H9 (cell line): ENCODE measurements at regions not wholly inside any gene's neighbourhood (a gene's known extent, or its start where the extent isn't known, plus 50 kb on each side); places are given as distances from the start of the nearest gene placed in this dataset.

Experiments
- DNase-seq: peaks from one replicate; pipeline ENCODE4 v3.0.0-alpha.2; 2017
- H2AFZ ChIP-seq: one replicate; pipeline ENCODE4 v1.6.1; 2013; ENCODE audit warnings: mild to moderate bottlenecking, low read length, control low read depth, moderate library complexity
- H2AK5ac ChIP-seq: 2 replicates; pipeline ENCODE4 v1.6.1; 2013; ENCODE audit warnings: low read length, control low read depth, mixed read lengths; ENCODE audit not compliant: insufficient read length
- H2BK120ac ChIP-seq: one replicate; pipeline ENCODE4 v1.6.1; 2013; ENCODE audit warnings: low read depth, mild to moderate bottlenecking, low read length, control low read depth, inconsistent platforms; ENCODE audit not compliant: poor library complexity, severe bottlenecking
- H2BK12ac ChIP-seq: 2 replicates; pipeline ENCODE4 v1.6.1; 2013; ENCODE audit warnings: low read length, control low read depth, mixed read lengths, low read depth; ENCODE audit not compliant: insufficient read length
- H2BK15ac ChIP-seq: 2 replicates; pipeline ENCODE4 v1.6.1; 2013; ENCODE audit warnings: low read depth, low read length, control low read depth
- H2BK20ac ChIP-seq: one replicate; pipeline ENCODE4 v1.6.1; 2013; ENCODE audit warnings: low read depth, mild to moderate bottlenecking, low read length, control low read depth, inconsistent platforms; ENCODE audit not compliant: poor library complexity, severe bottlenecking
- H2BK5ac ChIP-seq: 2 replicates; pipeline ENCODE4 v1.6.1; 2013; ENCODE audit warnings: low read length, control low read depth, mixed read lengths; ENCODE audit not compliant: insufficient read length
- H3K14ac ChIP-seq: 2 replicates; pipeline ENCODE4 v1.6.1; 2013; ENCODE audit warnings: low read length, control low read depth; ENCODE audit not compliant: insufficient read depth
- H3K18ac ChIP-seq: 2 replicates; pipeline ENCODE4 v1.6.1; 2013; ENCODE audit warnings: low read depth, mild to moderate bottlenecking, mixed read lengths, low read length, control low read depth; ENCODE audit not compliant: insufficient read length
- H3K23ac ChIP-seq: 2 replicates; pipeline ENCODE4 v1.6.1; 2013; ENCODE audit warnings: low read length, control low read depth, mixed read lengths, low read depth; ENCODE audit not compliant: insufficient read length
- H3K23me2 ChIP-seq: 2 replicates; pipeline ENCODE4 v1.6.1; 2013; ENCODE audit warnings: low read depth, mild to moderate bottlenecking, mixed read lengths, low read length, control low read depth; ENCODE audit not compliant: insufficient read length, poor library complexity, severe bottlenecking
- H3K27ac ChIP-seq: 2 replicates; pipeline ENCODE4 v1.5.1; 2013; ENCODE audit warnings: low read length, control low read depth, mixed read lengths, low read depth; ENCODE audit not compliant: insufficient read length
- H3K27me3 ChIP-seq: 2 replicates; pipeline ENCODE4 v1.6.1; 2013; ENCODE audit warnings: low read length, control low read depth, inconsistent platforms; ENCODE audit not compliant: insufficient read depth
- H3K4ac ChIP-seq: 2 replicates; pipeline ENCODE4 v1.6.1; 2013; ENCODE audit warnings: low read depth, mild to moderate bottlenecking, control low read depth, inconsistent platforms, low read length, moderate library complexity
- H3K4me1 ChIP-seq: 2 replicates; pipeline ENCODE4 v1.6.1; 2013; ENCODE audit warnings: low read length, control low read depth, inconsistent platforms; ENCODE audit not compliant: insufficient read depth
- H3K4me2 ChIP-seq: 2 replicates; pipeline ENCODE4 v1.6.1; 2013; ENCODE audit warnings: low read length, control low read depth, mixed read lengths; ENCODE audit not compliant: insufficient read length, insufficient read depth
- H3K56ac ChIP-seq: 2 replicates; pipeline ENCODE4 v1.6.1; 2013; ENCODE audit warnings: low read depth, mild to moderate bottlenecking, mixed read lengths, low read length, control low read depth; ENCODE audit not compliant: insufficient read length
- H3K79me1 ChIP-seq: 2 replicates; pipeline ENCODE4 v1.6.1; 2013; ENCODE audit warnings: low read depth, mild to moderate bottlenecking, moderate library complexity, low read length, control low read depth, inconsistent platforms; ENCODE audit not compliant: insufficient read depth, poor library complexity, severe bottlenecking
- H3K79me2 ChIP-seq: 2 replicates; pipeline ENCODE4 v1.6.1; 2013; ENCODE audit warnings: low read length, control low read depth, inconsistent platforms; ENCODE audit not compliant: insufficient read depth
- H3K9ac ChIP-seq: 2 replicates; pipeline ENCODE4 v1.6.1; 2013; ENCODE audit warnings: low read length, control low read depth, mixed read lengths; ENCODE audit not compliant: insufficient read length; ENCODE audit errors: extremely low read depth
- H3K9me3 ChIP-seq: one replicate; pipeline ENCODE4 v1.6.1; 2013; ENCODE audit warnings: low read depth, low read length, inconsistent platforms; ENCODE audit not compliant: control insufficient read depth
- H3T11ph ChIP-seq: one replicate; pipeline ENCODE4 v1.6.1; 2013; ENCODE audit warnings: mild to moderate bottlenecking, low read length, control low read depth, inconsistent platforms
- H4K20me1 ChIP-seq: one replicate; pipeline ENCODE4 v1.6.1; 2013; ENCODE audit not compliant: control insufficient read depth, insufficient read length, insufficient read depth
- H4K5ac ChIP-seq: 2 replicates; pipeline ENCODE4 v1.6.1; 2013; ENCODE audit warnings: low read depth, mild to moderate bottlenecking, mixed read lengths, low read length, control low read depth; ENCODE audit not compliant: insufficient read length
- H4K8ac ChIP-seq: replicated peaks from 2 replicates; pipeline ENCODE4 v1.6.1; 2013; ENCODE audit warnings: low read length, control low read depth, mixed read lengths, low read depth; ENCODE audit not compliant: insufficient read length
- H4K91ac ChIP-seq: 2 replicates; pipeline ENCODE4 v1.6.1; 2013; ENCODE audit warnings: low read depth, mild to moderate bottlenecking, moderate library complexity, mixed read lengths, low read length, control low read depth; ENCODE audit not compliant: insufficient read length
- H3K27ac Mint-ChIP-seq, 3 experiments: 2 replicates in 2 of 3; 3 replicates in 1 of 3; pipeline ENCODE4 v1.8.0; 2020 to 2021; ENCODE audit warnings: mixed read lengths in 3 of 3, mild to moderate bottlenecking in 1 of 3, moderate library complexity in 1 of 3
- H3K27me3 Mint-ChIP-seq: 2 replicates; pipeline ENCODE4 v1.8.0; 2021; ENCODE audit warnings: low read depth, mild to moderate bottlenecking, moderate library complexity, mixed read lengths
- H3K36me3 Mint-ChIP-seq, 3 experiments: 2 replicates in 2 of 3; 3 replicates in 1 of 3; pipeline ENCODE4 v1.8.0; 2020 to 2021; ENCODE audit warnings: low read depth in 3 of 3, mixed read lengths in 3 of 3; ENCODE audit not compliant: insufficient read depth in 1 of 3
- H3K4me1 Mint-ChIP-seq, 2 experiments: 2 replicates each; pipeline ENCODE4 v1.8.0; 2020; ENCODE audit warnings: mixed read lengths in 2 of 2
- H3K4me3 Mint-ChIP-seq, 2 experiments: 2 replicates in 1 of 2; 3 replicates in 1 of 2; pipeline ENCODE4 v1.8.0; 2020 to 2021; ENCODE audit warnings: mild to moderate bottlenecking in 2 of 2, mixed read lengths in 2 of 2, moderate library complexity in 1 of 2
- H3K9me3 Mint-ChIP-seq, 2 experiments: 2 replicates in 1 of 2; 3 replicates in 1 of 2; pipeline ENCODE4 v1.8.0; 2020; ENCODE audit warnings: mild to moderate bottlenecking in 2 of 2, mixed read lengths in 2 of 2, moderate library complexity in 1 of 2
- CTCF ChIP-seq: fragments of 200-600 bp; sonication (generic); conservative IDR thresholded peaks from 3 replicates; pipeline ENCODE4 v1.8.0; 2021; ENCODE audit warnings: antibody characterized with exemption, mild to moderate bottlenecking
- WGBS: extraction: QIAGEN DNeasy Blood & Tissue Kit; methylation state at CpG from one replicate; pipeline ENCODE4 v1.1.7; 2013; ENCODE audit warnings: missing lambda C conversion rate, low lambda C conversion rate, mixed read lengths; ENCODE audit not compliant: insufficient read length; ENCODE audit errors: extremely low coverage; 5-methylcytosine and 5-hydroxymethylcytosine counted together

GRCh38 chr6:113308266-113308665 is 548.9 kb upstream of the MARCKS start:
- no peaks in the 10 kb centered on the region for H3K79me1 ChIP-seq
- no peak overlapping the region for H4K8ac ChIP-seq
- no peak overlapping the region for H3K56ac ChIP-seq
- H3K4me1 ChIP-seq, result no peaks in the 10 kb centered on the region
- no peak overlapping the region for H2BK120ac ChIP-seq
- peaks cover 2% of the 10 kb centered on the region; the same call in 1 of the 2 replicates for H3K27me3 Mint-ChIP-seq
- H2AFZ ChIP-seq, result no peak overlapping the region
- no peaks in the 10 kb centered on the region for H4K20me1 ChIP-seq
- H4K5ac ChIP-seq, result no peak overlapping the region
- H3K27ac ChIP-seq, result no peak overlapping the region
- H3K79me2 ChIP-seq, result no peaks in the 10 kb centered on the region
- TF ChIP-seq CTCF, result no peak
- H2BK20ac ChIP-seq, result no peak overlapping the region
- no peak overlapping the region for H3K18ac ChIP-seq
- no peak overlapping the region for H3K9ac ChIP-seq
- H3K9me3 Mint-ChIP-seq, result no peaks in the 10 kb centered on the region
- H3K23ac ChIP-seq, result no peak overlapping the region
- no peak overlapping the region for H4K91ac ChIP-seq
- H2AK5ac ChIP-seq, result no peak overlapping the region
- H3K23me2 ChIP-seq, result no peaks in the 10 kb centered on the region
- WGBS, result no CpG with 5 or more reads among the region's 2 CpGs
- no peak overlapping the region for H3K14ac ChIP-seq
- peaks cover 0 to 5% of the 10 kb centered on the region in 2 experiments; a peak in 2 of 4 replicates for H3K4me1 Mint-ChIP-seq
- H3K27me3 ChIP-seq, result no peaks in the 10 kb centered on the region
- H3K4me3 Mint-ChIP-seq, result no peak overlapping the region
- H3T11ph ChIP-seq, result no peak overlapping the region
- no peak overlapping the region for H2BK15ac ChIP-seq
- H3K4me2 ChIP-seq, result no peak overlapping the region
- H3K36me3 Mint-ChIP-seq, result no peaks in the 10 kb centered on the region
- H3K9me3 ChIP-seq, result no peaks in the 10 kb centered on the region
- DNase-seq, result no peak
- no peak overlapping the region for H2BK12ac ChIP-seq
- H3K27ac Mint-ChIP-seq, result peak overlapping the region in 1 of 3 experiments; percentile 57; a peak in 1 of 7 replicates
- H2BK5ac ChIP-seq, result no peak overlapping the region
- H3K4ac ChIP-seq, result no peak overlapping the region
